Suprapubic skin (tissue), 3 donors: ENCODE measurements at regions not wholly inside any gene's neighbourhood (a gene's known extent, or its start where the extent isn't known, plus 50 kb on each side); places are given as distances from the start of the nearest gene placed in this dataset.

Experiments used
- CTCF ChIP-seq, 2 donors: fragments of 200-600 bp in 1 of 2; fragments of 450-650 bp in 1 of 2; sonication (generic) in 1 of 2; IDR thresholded peaks; one replicate each; pipeline ENCODE4 v1.5.1; 2016 to 2019; ENCODE audit warnings: antibody characterized with exemption in 2 of 2, mild to moderate bottlenecking in 1 of 2, moderate library complexity in 1 of 2
- EP300 ChIP-seq: sonication (generic); formaldehyde crosslinking; IDR thresholded peaks from one replicate; pipeline ENCODE4 v1.6.1; 2017; ENCODE audit warnings: antibody characterized with exemption
- POLR2A ChIP-seq, 2 donors: fragments of 450-650 bp; IDR thresholded peaks; one replicate each; pipeline ENCODE4 v1.6.1; 2017; ENCODE audit warnings: antibody characterized with exemption in 2 of 2, mild to moderate bottlenecking in 2 of 2, moderate library complexity in 2 of 2

DNA sequence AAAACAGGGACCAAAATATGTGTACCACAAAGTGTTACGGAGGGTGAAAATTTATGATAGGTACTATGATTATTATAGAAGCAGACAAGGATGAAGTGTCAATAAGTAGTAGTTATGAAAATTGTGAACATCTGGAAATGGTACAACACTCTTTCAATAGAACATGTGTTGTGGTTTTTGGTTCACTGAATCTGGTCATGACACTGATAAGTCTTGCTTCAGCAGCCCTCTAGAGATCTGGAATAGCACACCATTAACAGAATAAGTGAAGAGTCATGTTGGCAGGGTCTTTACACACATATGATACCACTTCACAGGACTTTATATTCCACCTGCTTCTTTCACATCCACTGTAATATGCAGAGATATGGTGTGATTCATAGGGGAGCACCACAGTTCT is 985.2 kb upstream of the SEMA6D start:
- no peak for TF ChIP-seq CTCF (IDR thresholded peaks at IDR 0.05)
- no peak for TF ChIP-seq POLR2A (IDR thresholded peaks at IDR 0.05)
- TF ChIP-seq EP300, result no peak
